ENCODE measurements at regions not wholly inside any gene's neighbourhood (a gene's known extent, or its start where the extent isn't known, plus 50 kb on each side); places are given as distances from the start of the nearest gene placed in this dataset.
A peak's percentile ranks its signal among the peaks of the same experiment; 100 is the strongest.

DNA sequence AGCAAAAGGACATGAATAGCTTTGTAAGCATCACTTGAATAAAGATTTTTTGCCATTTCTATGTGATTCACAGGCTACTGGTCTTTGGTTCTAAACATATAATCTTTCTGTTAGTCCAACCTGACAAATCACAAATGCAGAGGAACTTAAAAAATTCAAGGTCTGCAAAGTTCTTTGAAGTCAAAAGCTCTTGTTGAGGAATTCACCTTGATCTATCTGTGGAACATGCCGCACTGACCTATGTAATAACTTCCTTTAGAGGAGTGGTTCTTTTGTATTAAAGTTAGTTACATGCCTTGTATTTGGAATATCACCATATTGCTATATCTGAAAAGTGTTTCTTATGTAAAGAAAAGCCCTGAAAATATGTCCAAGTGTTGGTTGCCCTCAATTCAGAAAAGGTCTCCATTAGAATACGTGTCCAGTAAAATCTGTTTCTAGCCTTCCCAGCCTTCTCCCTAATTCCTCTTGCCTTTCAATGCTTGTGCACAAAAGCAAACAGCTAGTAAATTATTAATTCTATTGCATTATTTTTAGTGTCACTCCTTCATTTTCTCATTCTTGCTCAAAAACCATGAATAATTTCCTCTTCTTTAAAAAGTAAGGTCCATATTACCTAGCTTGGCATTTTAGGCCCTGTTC, 1192.8 kb downstream of the FLRT2 start:
- Mint-ChIP-seq H3K4me1 (no peaks in the 10 kb centered on the region), H3K27ac (no peak overlapping the region), H3K9me3 (no peaks in the 10 kb centered on the region), H3K36me3 (ENCODE audit: low read depth) (no peaks in the 10 kb centered on the region), H3K27me3 (no peaks in the 10 kb centered on the region), H3K4me3 (no peak overlapping the region)
- DNase-seq = no peak
- ATAC-seq = no peak

DNA sequence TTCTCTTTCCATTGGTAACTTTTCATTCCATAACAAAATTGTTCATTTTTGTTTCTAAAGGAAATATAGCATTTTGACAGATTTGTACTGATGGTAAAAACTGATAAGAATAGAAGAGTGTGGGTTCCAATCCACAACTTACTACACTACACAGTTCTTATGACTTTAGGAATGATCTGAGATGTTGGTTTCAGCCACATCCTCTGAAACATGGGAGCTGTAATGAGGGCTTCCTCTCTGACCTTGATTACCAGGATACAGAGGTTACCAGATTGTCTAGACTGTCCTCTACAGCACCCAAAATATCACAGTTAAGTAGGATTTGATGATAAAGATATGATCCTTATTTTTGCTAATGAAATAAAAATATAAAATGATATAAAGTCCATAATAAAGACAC, 1184.6 kb downstream of the FLRT2 start:
- Mint-ChIP-seq H3K36me3 (ENCODE audit: low read depth) (no peaks in the 10 kb centered on the region), H3K4me3 (no peak overlapping the region), H3K9me3 (no peaks in the 10 kb centered on the region), H3K27ac (no peak overlapping the region), H3K4me1 (no peaks in the 10 kb centered on the region), H3K27me3 (no peaks in the 10 kb centered on the region)
- DNase-seq = no peak
- no peak for ATAC-seq

DNA sequence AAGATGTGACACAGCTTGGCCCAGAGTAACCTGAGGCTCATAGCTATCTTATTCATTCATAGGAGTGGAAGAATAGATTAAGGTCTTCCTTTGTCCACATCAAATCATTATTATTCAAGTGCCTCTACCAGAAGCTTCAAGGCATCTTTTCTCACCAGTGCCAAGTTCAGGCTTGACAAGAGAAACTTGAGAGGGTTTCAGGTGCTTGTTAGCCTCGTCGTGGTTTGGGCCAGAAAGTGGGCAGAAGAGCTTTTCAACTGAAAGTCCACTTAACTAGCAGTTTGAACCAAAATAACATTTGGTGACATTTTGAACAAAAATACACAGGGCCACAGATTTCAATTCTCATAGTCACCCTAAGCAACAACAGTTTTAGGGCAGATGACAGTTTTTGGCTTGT, 1184.2 kb downstream of the FLRT2 start:
- ATAC-seq (no peak), DNase-seq (no peak)
- Mint-ChIP-seq H3K36me3 (ENCODE audit: low read depth) (no peaks in the 10 kb centered on the region), H3K27me3 (no peaks in the 10 kb centered on the region), H3K4me1 (no peaks in the 10 kb centered on the region), H3K4me3 (no peak overlapping the region), H3K27ac (no peak overlapping the region), H3K9me3 (no peaks in the 10 kb centered on the region)

DNA sequence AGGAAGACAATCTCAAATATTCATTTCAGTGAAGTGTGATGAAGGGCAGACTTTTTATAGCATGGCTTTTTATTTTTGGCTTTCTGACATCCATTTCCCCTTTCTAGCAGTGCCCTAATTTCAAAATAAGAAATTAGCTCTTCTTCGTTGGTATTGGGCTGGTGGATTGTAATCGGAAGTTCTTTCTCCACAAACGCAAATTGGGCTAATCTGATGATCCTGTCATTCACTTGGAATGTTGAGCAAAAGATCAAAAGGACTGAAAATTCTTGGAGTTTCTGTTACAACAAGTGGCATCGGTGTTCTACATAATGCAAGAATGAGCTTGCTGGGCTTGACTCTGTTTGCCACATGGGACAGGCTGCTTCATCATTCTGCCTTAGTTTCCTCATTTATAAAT, 1182.8 kb downstream of the FLRT2 start:
- DNase-seq (no peak), ATAC-seq (no peak)
- Mint-ChIP-seq H3K4me1 (no peaks in the 10 kb centered on the region), H3K27me3 (no peaks in the 10 kb centered on the region), H3K36me3 (ENCODE audit: low read depth) (no peaks in the 10 kb centered on the region), H3K27ac (no peak overlapping the region), H3K9me3 (peaks cover under 1% of the 10 kb centered on the region), H3K4me3 (no peak overlapping the region)

DNA sequence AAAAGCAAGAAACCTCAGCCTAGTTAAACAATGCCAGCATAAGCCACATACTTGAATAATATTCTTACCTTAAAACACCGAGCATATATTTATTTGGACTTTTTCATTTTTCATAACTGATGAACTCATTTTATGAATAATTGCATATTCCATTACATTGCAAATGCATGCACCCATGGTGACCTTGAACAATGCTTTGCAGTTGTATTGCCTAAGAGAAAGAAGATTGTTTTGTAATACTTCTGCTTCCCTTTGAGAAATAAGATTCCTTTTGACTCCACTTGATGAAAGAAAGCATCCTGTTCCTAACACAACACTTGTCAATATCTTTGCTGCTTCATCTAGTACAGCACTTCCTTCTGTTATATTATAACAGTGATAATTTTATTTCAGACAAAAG, 1182.2 kb downstream of the FLRT2 start:
- ATAC-seq (no peak), DNase-seq (no peak)
- no peaks in the 10 kb centered on the region for H3K27me3 Mint-ChIP-seq
- H3K27ac Mint-ChIP-seq = no peak overlapping the region
- peaks cover 6% of the 10 kb centered on the region for H3K9me3 Mint-ChIP-seq
- H3K4me3 Mint-ChIP-seq = no peak overlapping the region
- no peaks in the 10 kb centered on the region for H3K36me3 Mint-ChIP-seq (ENCODE audit: low read depth)
- no peaks in the 10 kb centered on the region for H3K4me1 Mint-ChIP-seq

DNA sequence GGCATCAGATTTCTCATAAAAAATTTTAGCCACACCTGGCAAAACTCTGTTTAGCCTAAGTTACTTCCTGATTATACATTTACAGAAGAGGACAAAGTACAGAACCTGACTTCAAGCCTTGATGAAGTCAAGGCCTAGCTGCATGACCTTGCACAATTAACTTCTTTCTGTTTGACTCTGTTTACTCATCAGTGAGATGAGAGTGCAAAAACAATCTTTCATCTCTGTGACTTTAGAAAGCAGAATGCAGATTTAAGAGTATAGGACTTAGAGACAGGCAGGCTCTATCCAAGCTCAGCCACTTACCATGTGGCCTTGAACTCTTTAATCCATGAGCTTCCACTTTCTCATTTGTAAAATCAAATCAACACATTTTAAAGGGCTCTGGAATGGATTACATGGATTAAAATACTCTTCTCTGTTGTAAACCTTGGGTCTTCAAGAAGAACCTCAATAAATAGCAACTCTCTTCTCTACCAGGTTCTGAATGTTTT, 1178.9 kb downstream of the FLRT2 start:
- no peaks in the 10 kb centered on the region for H3K36me3 Mint-ChIP-seq (ENCODE audit: low read depth)
- peaks cover 8% of the 10 kb centered on the region for H3K9me3 Mint-ChIP-seq
- H3K4me3 Mint-ChIP-seq = no peak overlapping the region
- ATAC-seq = no peak
- DNase-seq = no peak
- H3K27me3 Mint-ChIP-seq = no peaks in the 10 kb centered on the region
- no peaks in the 10 kb centered on the region for H3K4me1 Mint-ChIP-seq
- no peak overlapping the region for H3K27ac Mint-ChIP-seq

DNA sequence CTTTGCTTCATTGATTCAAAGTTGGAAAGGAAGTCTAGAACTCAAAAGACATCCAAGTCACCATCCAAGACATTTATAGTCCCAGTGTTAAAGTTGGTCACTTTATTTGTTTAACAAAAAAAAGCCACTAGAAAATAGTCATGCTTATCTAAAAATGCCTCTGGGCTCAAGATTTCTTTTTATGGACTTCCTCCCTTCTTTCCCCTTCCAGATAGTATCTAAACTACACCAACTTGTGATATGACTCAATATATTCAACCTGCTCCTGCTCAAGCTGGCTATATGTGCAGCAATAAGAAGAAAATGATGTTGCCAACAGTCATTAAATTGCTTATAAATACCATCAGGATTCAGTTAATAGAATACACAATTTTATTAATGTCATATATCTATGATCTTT, 1177.1 kb downstream of the FLRT2 start:
- Mint-ChIP-seq H3K27ac (no peak overlapping the region), H3K27me3 (no peaks in the 10 kb centered on the region), H3K36me3 (ENCODE audit: low read depth) (no peaks in the 10 kb centered on the region), H3K4me1 (no peaks in the 10 kb centered on the region), H3K4me3 (no peak overlapping the region), H3K9me3 (peaks cover 8% of the 10 kb centered on the region)
- no peak for ATAC-seq
- no peak for DNase-seq

DNA sequence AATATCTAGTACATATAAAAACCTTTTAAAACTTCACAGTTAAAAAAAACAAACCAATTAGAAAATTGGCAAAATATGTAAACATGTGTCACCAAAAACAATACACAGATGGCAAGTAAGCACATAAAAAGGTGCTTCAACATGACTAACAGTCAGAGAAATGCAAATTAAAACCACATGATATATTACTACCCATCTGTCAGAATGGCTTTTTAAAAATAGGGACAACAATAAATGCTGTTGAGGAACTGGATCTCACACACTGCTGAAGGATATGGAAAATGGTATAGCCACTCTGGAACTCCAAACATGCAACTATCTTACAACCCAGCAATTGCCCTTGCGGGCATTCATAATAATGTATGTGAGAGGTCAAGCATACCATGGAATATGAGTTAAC, 1153.6 kb downstream of the FLRT2 start:
- no peak for ATAC-seq
- Mint-ChIP-seq H3K27me3 (no peaks in the 10 kb centered on the region), H3K27ac (no peak overlapping the region), H3K4me1 (no peaks in the 10 kb centered on the region), H3K9me3 (no peaks in the 10 kb centered on the region), H3K4me3 (no peak overlapping the region), H3K36me3 (ENCODE audit: low read depth) (no peaks in the 10 kb centered on the region)
- DNase-seq = no peak

DNA sequence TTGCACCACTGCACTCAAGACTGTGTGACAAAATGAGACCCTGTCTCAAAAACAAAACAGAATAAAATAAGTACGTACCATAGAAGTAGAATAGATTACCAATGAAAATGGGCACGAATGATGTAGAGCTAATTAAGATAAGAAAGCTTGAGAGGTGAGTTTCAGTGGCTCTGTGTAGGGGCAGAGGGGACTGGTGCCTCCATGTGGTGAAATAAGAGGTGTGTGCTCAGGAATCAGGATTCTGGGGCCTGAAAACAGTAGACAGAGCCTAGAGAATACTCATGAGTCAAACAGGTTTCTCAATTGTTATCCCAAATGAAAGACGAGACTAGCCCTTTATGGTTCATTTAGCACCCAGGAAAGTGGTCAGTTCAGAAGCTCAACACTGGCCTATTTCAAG, 1145.1 kb downstream of the FLRT2 start:
- ATAC-seq (no peak), DNase-seq (no peak)
- Mint-ChIP-seq H3K4me1 (no peaks in the 10 kb centered on the region), H3K27ac (no peak overlapping the region), H3K9me3 (no peaks in the 10 kb centered on the region), H3K27me3 (no peaks in the 10 kb centered on the region), H3K4me3 (no peak overlapping the region), H3K36me3 (ENCODE audit: low read depth) (no peaks in the 10 kb centered on the region)

DNA sequence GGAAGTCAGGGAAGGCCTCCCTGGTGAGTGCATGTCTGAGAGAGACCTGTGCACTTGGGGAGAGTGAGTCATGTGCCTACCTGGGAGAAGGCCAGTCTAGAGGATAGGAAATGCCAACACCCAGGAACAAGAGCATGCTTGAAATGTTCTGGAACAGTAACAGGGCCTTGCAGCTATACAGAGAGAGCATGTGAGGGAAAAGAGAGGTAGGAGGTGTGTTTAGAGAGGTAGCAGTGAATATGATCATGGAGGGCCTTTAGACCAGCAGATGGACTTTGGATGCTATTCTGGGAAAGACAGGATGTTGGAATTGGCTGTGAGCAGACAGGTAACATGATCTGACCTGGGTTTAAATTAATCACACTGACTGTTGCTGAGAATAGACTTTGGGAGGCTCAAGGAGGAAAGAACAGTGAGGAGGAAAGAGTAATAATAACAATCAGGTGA, 1143.6 kb downstream of the FLRT2 start:
- Mint-ChIP-seq H3K4me1 (no peaks in the 10 kb centered on the region), H3K9me3 (peaks cover 1% of the 10 kb centered on the region), H3K4me3 (no peak overlapping the region), H3K27ac (no peak overlapping the region), H3K36me3 (ENCODE audit: low read depth) (no peaks in the 10 kb centered on the region), H3K27me3 (no peaks in the 10 kb centered on the region)
- no peak for DNase-seq
- ATAC-seq = no peak

DNA sequence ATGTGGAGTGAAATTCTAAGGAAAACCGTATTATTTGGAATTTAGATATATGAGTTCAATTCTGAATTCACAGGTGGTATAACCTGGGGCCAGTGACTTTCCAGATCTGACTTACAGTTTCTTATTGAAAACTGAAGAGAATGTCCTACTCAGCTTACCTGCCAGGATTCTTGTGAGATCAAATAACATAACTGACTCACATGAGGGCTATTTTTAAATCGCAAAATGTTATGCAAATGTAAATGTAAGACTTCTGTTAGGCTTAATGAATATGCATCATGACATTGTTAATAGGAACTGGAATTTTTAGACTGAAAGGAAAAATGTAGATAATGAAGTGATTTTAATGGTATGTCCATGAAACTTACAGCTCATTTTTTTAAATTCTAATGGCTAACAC, 1142.1 kb downstream of the FLRT2 start:
- ATAC-seq = no peak

DNA sequence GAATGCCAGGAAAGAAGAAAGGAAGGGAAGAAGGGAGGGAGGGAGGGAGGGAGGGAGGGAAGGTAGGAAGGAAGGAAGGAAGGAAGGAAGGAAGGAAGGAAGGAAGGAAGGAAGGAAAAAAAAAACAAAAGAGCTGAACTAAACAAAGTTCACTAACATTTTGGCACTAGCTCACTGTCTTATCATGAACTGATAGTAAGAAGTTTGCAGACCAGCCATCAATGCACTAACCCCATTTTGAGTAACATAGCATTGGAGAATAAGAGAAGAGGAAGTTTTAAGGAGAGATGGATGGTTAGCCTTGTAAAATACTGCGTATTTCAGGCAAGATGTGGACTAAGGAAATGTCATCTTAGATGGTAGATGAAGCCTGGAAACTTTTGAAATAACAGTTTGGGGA, 1136.0 kb downstream of the FLRT2 start:
- DNase-seq (no peak), ATAC-seq (no peak)
- no peak overlapping the region for H3K27ac Mint-ChIP-seq
- H3K9me3 Mint-ChIP-seq = peaks cover 13% of the 10 kb centered on the region
- H3K4me3 Mint-ChIP-seq = no peak overlapping the region
- no peaks in the 10 kb centered on the region for H3K36me3 Mint-ChIP-seq (ENCODE audit: low read depth)
- H3K4me1 Mint-ChIP-seq = no peaks in the 10 kb centered on the region
- no peaks in the 10 kb centered on the region for H3K27me3 Mint-ChIP-seq

More for the DNA sequence above, 1142.1 kb downstream of the FLRT2 start:
- H3K36me3 Mint-ChIP-seq (ENCODE audit: low read depth) = no peaks in the 10 kb centered on the region
- no peak overlapping the region for H3K4me3 Mint-ChIP-seq
- DNase-seq = no peak
- peaks cover 3% of the 10 kb centered on the region for H3K9me3 Mint-ChIP-seq
- no peaks in the 10 kb centered on the region for H3K4me1 Mint-ChIP-seq
- no peaks in the 10 kb centered on the region for H3K27me3 Mint-ChIP-seq
- H3K27ac Mint-ChIP-seq = no peak overlapping the region

DNA sequence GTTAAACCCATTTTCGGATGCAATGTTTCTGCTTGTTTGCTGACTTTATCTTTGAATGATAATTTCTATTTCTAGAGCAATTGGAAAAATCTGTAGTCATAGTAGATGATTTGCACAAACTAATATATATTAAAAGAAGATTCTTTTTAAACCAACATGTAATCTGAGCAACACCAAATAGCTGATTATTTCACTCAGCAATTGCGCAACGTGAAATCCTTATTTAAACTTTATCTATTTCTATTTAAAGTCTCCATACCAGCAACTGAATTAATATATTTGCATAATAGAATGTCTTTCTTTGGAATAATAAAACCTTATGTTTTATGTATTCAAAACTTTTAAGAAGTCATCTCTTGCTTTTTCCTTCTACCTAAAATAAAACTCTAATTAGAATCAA, 1132.4 kb downstream of the FLRT2 start:
- no peak for DNase-seq
- H3K36me3 Mint-ChIP-seq (ENCODE audit: low read depth) = no peaks in the 10 kb centered on the region
- no peak overlapping the region for H3K4me3 Mint-ChIP-seq
- H3K4me1 Mint-ChIP-seq = no peaks in the 10 kb centered on the region
- H3K9me3 Mint-ChIP-seq = peaks cover 11% of the 10 kb centered on the region
- no peaks in the 10 kb centered on the region for H3K27me3 Mint-ChIP-seq
- no peak for ATAC-seq
- no peak overlapping the region for H3K27ac Mint-ChIP-seq

DNA sequence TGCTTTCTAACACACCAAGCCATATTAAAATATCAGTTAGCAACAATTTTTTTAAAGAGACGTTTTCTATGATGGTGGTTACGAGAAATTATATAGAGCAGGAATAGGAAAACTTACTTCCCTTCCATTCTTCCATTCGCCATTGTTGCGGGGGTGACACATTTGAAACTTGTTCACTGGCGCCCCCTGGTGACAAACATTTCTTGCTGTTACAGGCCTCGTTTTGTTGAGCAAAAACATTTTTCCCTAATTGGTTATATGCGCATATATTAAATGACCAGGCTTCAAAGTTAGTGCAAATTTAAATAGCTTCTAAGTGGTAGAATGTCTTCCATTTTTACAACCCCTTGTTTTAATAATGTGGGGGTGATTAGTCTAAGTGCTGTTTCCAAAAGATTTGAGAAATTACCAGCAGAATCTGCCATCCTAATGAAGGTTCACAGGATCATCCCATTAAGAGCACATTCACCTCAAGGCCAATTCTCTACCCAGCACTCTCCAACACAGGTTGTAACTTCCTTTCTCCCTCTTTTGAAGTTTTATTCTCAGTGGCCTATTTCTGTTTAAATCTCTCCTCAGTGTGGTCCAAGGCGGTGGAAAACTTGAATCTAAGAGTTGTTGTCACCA, 1124.7 kb downstream of the FLRT2 start:
- DNase-seq (peak; percentile 53), ATAC-seq (no peak)
- Mint-ChIP-seq H3K36me3 (ENCODE audit: low read depth) (no peaks in the 10 kb centered on the region), H3K9me3 (no peaks in the 10 kb centered on the region), H3K27me3 (no peaks in the 10 kb centered on the region), H3K27ac (no peak overlapping the region), H3K4me3 (no peak overlapping the region), H3K4me1 (no peaks in the 10 kb centered on the region)

DNA sequence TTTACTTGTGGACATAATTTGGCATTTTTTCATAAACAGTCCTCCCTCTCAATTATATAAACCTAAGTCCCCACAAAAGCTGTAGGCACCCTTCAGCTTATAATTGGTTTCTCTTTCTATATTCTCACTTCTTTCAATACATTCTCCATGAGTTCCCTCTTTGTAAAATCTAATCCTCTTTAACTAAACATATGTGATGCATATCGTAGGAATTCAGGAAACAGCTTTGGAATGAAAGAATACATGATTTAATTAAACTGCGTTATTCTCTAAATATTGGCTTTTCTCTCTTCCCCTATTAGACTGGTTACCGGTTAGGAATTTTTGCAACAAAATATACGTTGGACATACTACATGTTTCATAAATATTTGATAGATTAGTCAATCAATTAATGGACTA, 1122.6 kb downstream of the FLRT2 start:
- Mint-ChIP-seq H3K4me1 (no peaks in the 10 kb centered on the region), H3K36me3 (ENCODE audit: low read depth) (no peaks in the 10 kb centered on the region), H3K27me3 (no peaks in the 10 kb centered on the region), H3K9me3 (no peaks in the 10 kb centered on the region), H3K27ac (no peak overlapping the region), H3K4me3 (no peak overlapping the region)
- DNase-seq (no peak), ATAC-seq (no peak)
